ENCODE measurements at regions not wholly inside any gene's neighbourhood (a gene's known extent, or its start where the extent isn't known, plus 50 kb on each side); places are given as distances from the start of the nearest gene placed in this dataset.

DNA sequence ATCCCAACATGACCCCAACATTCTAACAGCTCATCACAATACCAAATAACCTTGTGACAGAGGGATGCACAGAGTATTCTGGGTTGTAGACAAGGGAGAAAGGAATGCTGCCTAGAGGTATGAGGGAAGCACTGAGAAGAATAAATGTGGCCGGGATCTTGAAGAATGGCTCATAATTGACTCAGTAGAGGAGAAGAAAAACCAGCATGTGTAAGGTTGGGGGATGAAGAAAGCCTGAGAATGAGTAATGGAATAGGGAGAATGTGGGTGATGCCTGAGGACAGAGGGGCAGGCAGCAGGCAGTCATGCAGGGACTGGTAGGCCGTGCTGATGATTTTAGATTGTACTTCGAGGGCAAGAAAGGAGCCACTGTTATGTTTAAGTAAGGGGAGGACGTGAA is 75.4 kb upstream of the ELMO1 start:
- Mint-ChIP-seq H3K4me3 (no peak overlapping the region), H3K27ac (no peak overlapping the region), H3K9me3 (peaks cover 0 to 3% (median 0%) of the 10 kb centered on the region in 7 donors), H3K36me3 (no peaks in the 10 kb centered on the region), H3K27me3 (peaks cover 44% of the 10 kb centered on the region), H3K4me1 (no peaks in the 10 kb centered on the region)
- no peak overlapping the region for H3K27ac ChIP-seq (ENCODE audit: insufficient read depth, low read length, poor library complexity, severe bottlenecking)
- H3K4me3 ChIP-seq (ENCODE audit: low read depth, low read length), result no peak overlapping the region
- DNase-seq (no peak), ATAC-seq (ENCODE audit: low read depth in 2 of 2) (no peak)
- no peaks in the 10 kb centered on the region for H3K9me3 ChIP-seq (ENCODE audit: control insufficient read depth in 2 of 2, low read length in 2 of 2)
- no peaks in the 10 kb centered on the region for H3K36me3 ChIP-seq (ENCODE audit: control insufficient read depth, insufficient read depth, low read length)
- no peaks in the 10 kb centered on the region for H3K4me1 ChIP-seq (ENCODE audit: control insufficient read depth, insufficient read depth, low read length, poor library complexity, severe bottlenecking)
- peaks cover 13% of the 10 kb centered on the region for H3K27me3 ChIP-seq (ENCODE audit: control insufficient read depth, insufficient read depth, low read length)

DNA sequence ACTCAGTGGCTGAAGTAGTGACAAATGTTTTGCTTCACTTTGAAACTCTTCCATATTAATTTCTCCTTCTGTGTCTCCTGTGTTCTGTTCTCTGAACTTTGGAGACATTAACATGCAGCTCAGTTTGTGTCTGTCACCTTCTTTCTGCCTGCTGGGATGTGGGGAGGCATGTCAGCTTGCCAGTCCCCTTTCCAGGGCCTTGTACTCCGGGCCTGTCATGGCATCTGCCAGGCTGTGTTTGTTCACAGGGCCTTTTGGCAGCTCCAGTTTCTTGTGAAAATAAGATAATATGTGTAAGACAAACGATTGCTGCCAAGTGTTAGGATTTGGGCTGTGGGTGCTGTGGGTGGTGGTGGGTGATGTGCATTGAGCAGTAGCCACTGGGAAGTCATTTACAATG is 76.1 kb upstream of the ELMO1 start:
- H3K4me3 Mint-ChIP-seq, result no peak overlapping the region
- H3K27ac Mint-ChIP-seq, result no peak overlapping the region

DNA sequence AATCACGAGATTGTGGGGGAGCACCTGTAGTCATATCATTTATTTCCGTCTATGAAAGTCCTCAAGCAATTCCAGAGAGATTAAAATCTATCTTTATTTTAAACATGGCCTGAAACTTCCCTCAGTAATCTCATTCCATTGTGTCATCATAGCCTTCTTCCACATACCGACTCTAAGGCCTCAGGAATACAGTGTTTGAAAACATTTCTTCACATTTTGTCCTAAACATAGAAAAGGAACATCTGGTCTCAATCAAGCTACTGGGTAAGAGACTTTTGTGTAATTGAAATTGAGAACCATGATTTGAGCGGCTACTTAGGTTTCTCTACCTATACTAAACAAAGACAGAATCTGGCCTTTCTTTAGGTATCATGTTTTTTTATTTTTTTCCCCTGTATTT is 78.0 kb upstream of the ELMO1 start:
- Histone ChIP-seq H3K4me3 (ENCODE audit: low read depth, low read length) (no peak overlapping the region), H3K27ac (ENCODE audit: insufficient read depth, low read length, poor library complexity, severe bottlenecking) (no peak overlapping the region), H3K27me3 (ENCODE audit: control insufficient read depth, insufficient read depth, low read length) (peaks cover 12% of the 10 kb centered on the region), H3K9me3 (ENCODE audit: control insufficient read depth in 2 of 2, low read length in 2 of 2) (no peaks in the 10 kb centered on the region), H3K4me1 (ENCODE audit: control insufficient read depth, insufficient read depth, low read length, poor library complexity, severe bottlenecking) (no peaks in the 10 kb centered on the region), H3K36me3 (ENCODE audit: control insufficient read depth, insufficient read depth, low read length) (no peaks in the 10 kb centered on the region)
- peaks cover 43% of the 10 kb centered on the region for H3K27me3 Mint-ChIP-seq
- H3K4me3 Mint-ChIP-seq, result no peak overlapping the region
- DNase-seq, result no peak
- no peaks in the 10 kb centered on the region for H3K4me1 Mint-ChIP-seq
- H3K36me3 Mint-ChIP-seq, result peaks cover 3% of the 10 kb centered on the region
- H3K9me3 Mint-ChIP-seq, result peaks cover 0 to 2% (median 0%) of the 10 kb centered on the region in 7 donors
- no peak overlapping the region for H3K27ac Mint-ChIP-seq
- ATAC-seq (ENCODE audit: low read depth in 2 of 2), result no peak

More for the DNA sequence above, 76.1 kb upstream of the ELMO1 start:
- Histone ChIP-seq H3K4me1 (ENCODE audit: control insufficient read depth, insufficient read depth, low read length, poor library complexity, severe bottlenecking) (no peaks in the 10 kb centered on the region), H3K27ac (ENCODE audit: insufficient read depth, low read length, poor library complexity, severe bottlenecking) (no peak overlapping the region), H3K27me3 (ENCODE audit: control insufficient read depth, insufficient read depth, low read length) (peaks cover 9% of the 10 kb centered on the region), H3K36me3 (ENCODE audit: control insufficient read depth, insufficient read depth, low read length) (no peaks in the 10 kb centered on the region), H3K9me3 (ENCODE audit: control insufficient read depth in 2 of 2, low read length in 2 of 2) (no peaks in the 10 kb centered on the region), H3K4me3 (ENCODE audit: low read depth, low read length) (no peak overlapping the region)
- DNase-seq (no peak), ATAC-seq (ENCODE audit: low read depth in 2 of 2) (no peak)
- H3K9me3 Mint-ChIP-seq, result peaks cover 0 to 2% (median 0%) of the 10 kb centered on the region in 7 donors
- H3K36me3 Mint-ChIP-seq, result no peaks in the 10 kb centered on the region
- H3K27me3 Mint-ChIP-seq, result peaks cover 46% of the 10 kb centered on the region
- no peaks in the 10 kb centered on the region for H3K4me1 Mint-ChIP-seq

DNA sequence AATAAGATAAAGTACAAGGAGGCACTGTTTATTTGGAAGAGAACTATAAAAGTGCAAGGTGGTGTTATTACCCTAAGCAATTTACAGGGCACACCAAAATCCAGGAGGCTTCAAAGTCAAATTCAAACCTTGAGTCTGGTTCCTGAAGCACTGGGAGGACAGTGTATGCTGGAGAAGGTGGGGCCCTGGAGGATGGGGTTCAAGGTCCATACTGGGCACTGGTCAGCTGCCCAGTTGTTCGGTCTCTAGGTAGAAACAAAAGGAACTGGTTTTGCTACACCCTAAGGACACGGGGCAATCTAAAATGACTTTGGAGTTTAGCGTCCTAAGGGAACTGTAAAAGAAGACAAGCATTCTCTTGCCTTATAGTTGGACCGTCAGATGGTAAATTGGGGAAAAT is 78.4 kb upstream of the ELMO1 start:
- ATAC-seq (ENCODE audit: low read depth in 2 of 2) (no peak), DNase-seq (no peak)
- Mint-ChIP-seq H3K27ac (no peak overlapping the region), H3K9me3 (peaks cover 0 to 2% (median 0%) of the 10 kb centered on the region in 7 donors), H3K4me1 (no peaks in the 10 kb centered on the region), H3K27me3 (peaks cover 44% of the 10 kb centered on the region), H3K4me3 (no peak overlapping the region), H3K36me3 (peaks cover 3% of the 10 kb centered on the region)
- H3K9me3 ChIP-seq (ENCODE audit: control insufficient read depth in 2 of 2, low read length in 2 of 2), result no peaks in the 10 kb centered on the region
- H3K4me3 ChIP-seq (ENCODE audit: low read depth, low read length), result no peak overlapping the region
- peaks cover 14% of the 10 kb centered on the region for H3K27me3 ChIP-seq (ENCODE audit: control insufficient read depth, insufficient read depth, low read length)
- no peak overlapping the region for H3K27ac ChIP-seq (ENCODE audit: insufficient read depth, low read length, poor library complexity, severe bottlenecking)
- H3K4me1 ChIP-seq (ENCODE audit: control insufficient read depth, insufficient read depth, low read length, poor library complexity, severe bottlenecking), result no peaks in the 10 kb centered on the region
- H3K36me3 ChIP-seq (ENCODE audit: control insufficient read depth, insufficient read depth, low read length), result no peaks in the 10 kb centered on the region

DNA sequence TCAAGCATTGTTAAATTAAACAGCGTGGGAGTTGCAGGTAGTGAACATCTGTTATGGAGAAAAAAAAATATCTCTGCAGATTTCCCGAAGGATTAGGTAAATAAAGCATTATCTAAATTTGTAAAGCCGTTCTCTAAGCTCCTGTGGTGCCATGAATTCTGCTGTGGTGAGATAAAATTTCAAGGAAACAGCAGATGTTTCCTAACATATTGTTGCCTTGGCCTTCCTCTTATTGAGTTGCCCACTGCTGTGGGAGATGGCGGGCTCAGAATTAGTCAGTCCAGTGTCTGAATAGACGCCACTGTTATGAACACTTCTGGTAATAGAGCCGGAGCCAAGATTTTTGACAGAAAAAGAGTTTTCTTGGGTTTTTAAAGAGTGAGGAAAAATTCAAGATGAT is 82.6 kb upstream of the ELMO1 start:
- Histone ChIP-seq H3K4me3 (ENCODE audit: low read depth, low read length) (no peak overlapping the region), H3K27me3 (ENCODE audit: control insufficient read depth, insufficient read depth, low read length) (peaks cover 9% of the 10 kb centered on the region), H3K36me3 (ENCODE audit: control insufficient read depth, insufficient read depth, low read length) (no peaks in the 10 kb centered on the region), H3K4me1 (ENCODE audit: control insufficient read depth, insufficient read depth, low read length, poor library complexity, severe bottlenecking) (no peaks in the 10 kb centered on the region), H3K27ac (ENCODE audit: insufficient read depth, low read length, poor library complexity, severe bottlenecking) (no peak overlapping the region), H3K9me3 (ENCODE audit: control insufficient read depth in 2 of 2, low read length in 2 of 2) (no peaks in the 10 kb centered on the region)
- ATAC-seq (ENCODE audit: low read depth in 2 of 2) (no peak), DNase-seq (no peak)
- H3K4me1 Mint-ChIP-seq, result no peaks in the 10 kb centered on the region
- no peak overlapping the region for H3K4me3 Mint-ChIP-seq
- H3K36me3 Mint-ChIP-seq, result peaks cover 3% of the 10 kb centered on the region
- H3K27me3 Mint-ChIP-seq, result peaks cover 25% of the 10 kb centered on the region
- peaks cover 0 to 1% (median 0%) of the 10 kb centered on the region in 7 donors for H3K9me3 Mint-ChIP-seq
- no peak overlapping the region for H3K27ac Mint-ChIP-seq

DNA sequence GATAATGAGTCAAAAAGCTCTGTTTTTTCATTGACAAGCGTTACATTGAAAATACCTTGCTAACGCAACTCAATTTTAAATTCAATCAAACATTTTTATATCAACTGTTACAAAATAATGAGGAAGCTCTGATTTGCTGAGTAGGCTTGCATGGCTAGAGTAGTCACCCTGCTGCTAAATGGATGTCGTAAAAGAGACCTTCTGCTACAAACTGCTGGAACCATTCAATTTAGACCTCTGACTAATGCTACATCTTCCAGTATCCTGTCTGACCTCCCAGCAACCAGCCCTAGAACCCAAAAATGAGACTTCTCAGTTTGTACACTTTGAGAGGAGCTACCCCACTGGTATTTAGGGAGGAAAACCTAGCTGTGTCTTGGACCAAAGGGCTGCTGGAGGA is 84.0 kb upstream of the ELMO1 start:
- Mint-ChIP-seq H3K9me3 (peaks cover 0 to 1% (median 0%) of the 10 kb centered on the region in 7 donors), H3K36me3 (peaks cover 3% of the 10 kb centered on the region), H3K27me3 (peaks cover 24% of the 10 kb centered on the region), H3K27ac (no peak overlapping the region), H3K4me3 (no peak overlapping the region), H3K4me1 (no peaks in the 10 kb centered on the region)
- no peaks in the 10 kb centered on the region for H3K9me3 ChIP-seq (ENCODE audit: control insufficient read depth in 2 of 2, low read length in 2 of 2)
- peaks cover 9% of the 10 kb centered on the region for H3K27me3 ChIP-seq (ENCODE audit: control insufficient read depth, insufficient read depth, low read length)
- DNase-seq (no peak), ATAC-seq (ENCODE audit: low read depth in 2 of 2) (no peak)
- H3K4me3 ChIP-seq (ENCODE audit: low read depth, low read length), result no peak overlapping the region
- H3K4me1 ChIP-seq (ENCODE audit: control insufficient read depth, insufficient read depth, low read length, poor library complexity, severe bottlenecking), result no peaks in the 10 kb centered on the region
- H3K36me3 ChIP-seq (ENCODE audit: control insufficient read depth, insufficient read depth, low read length), result no peaks in the 10 kb centered on the region
- no peak overlapping the region for H3K27ac ChIP-seq (ENCODE audit: insufficient read depth, low read length, poor library complexity, severe bottlenecking)

DNA sequence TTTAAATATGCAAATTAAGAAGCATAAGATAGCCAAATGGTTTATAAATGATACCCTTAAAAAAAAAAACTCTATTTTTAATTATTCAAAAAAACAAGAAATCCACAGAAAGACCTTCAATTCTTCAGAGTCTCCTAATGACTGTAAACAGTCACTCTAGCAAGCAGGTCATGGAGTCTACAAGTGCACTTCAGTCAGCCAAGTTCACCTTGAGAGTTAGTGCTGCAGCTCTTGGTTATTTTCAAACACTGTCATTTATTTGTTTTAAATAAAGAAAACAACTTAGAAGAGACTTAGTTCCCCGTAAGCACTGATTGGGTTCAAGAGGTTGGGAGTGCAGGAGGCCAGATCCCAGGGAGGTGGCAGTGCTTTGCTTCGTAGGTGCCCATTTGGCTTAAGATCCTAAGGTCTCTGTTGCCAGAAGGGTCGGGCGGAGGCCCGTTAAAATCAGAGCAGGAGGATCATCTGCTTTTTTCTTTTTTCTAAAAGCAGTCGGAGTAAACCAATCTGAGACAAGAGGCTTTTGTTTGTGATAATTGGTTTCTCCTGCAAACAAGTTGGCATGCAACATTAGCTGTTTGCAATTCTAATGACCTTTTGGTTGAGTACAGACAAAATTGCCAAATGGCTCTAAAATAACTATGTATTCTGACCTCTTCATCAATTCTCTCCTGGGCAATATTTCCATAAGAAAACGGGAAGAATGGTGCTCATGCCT is 86.4 kb upstream of the ELMO1 start:
- no peak overlapping the region for H3K4me3 ChIP-seq (ENCODE audit: low read depth, low read length)
- no peak overlapping the region for H3K27ac ChIP-seq (ENCODE audit: insufficient read depth, low read length, poor library complexity, severe bottlenecking)
- H3K36me3 ChIP-seq (ENCODE audit: control insufficient read depth, insufficient read depth, low read length), result no peaks in the 10 kb centered on the region
- H3K9me3 Mint-ChIP-seq, result peaks cover 0 to 1% (median 0%) of the 10 kb centered on the region in 7 donors
- H3K27me3 ChIP-seq (ENCODE audit: control insufficient read depth, insufficient read depth, low read length), result peaks cover 9% of the 10 kb centered on the region
- H3K9me3 ChIP-seq (ENCODE audit: control insufficient read depth in 2 of 2, low read length in 2 of 2), result no peaks in the 10 kb centered on the region
- H3K27me3 Mint-ChIP-seq, result peaks cover 20% of the 10 kb centered on the region
- no peaks in the 10 kb centered on the region for H3K4me1 ChIP-seq (ENCODE audit: control insufficient read depth, insufficient read depth, low read length, poor library complexity, severe bottlenecking)
- H3K27ac Mint-ChIP-seq, result no peak overlapping the region
- no peak for ATAC-seq (ENCODE audit: low read depth in 2 of 2)
- no peak overlapping the region for H3K4me3 Mint-ChIP-seq
- DNase-seq, result no peak
- no peaks in the 10 kb centered on the region for H3K4me1 Mint-ChIP-seq
- H3K36me3 Mint-ChIP-seq, result peaks cover 3% of the 10 kb centered on the region

DNA sequence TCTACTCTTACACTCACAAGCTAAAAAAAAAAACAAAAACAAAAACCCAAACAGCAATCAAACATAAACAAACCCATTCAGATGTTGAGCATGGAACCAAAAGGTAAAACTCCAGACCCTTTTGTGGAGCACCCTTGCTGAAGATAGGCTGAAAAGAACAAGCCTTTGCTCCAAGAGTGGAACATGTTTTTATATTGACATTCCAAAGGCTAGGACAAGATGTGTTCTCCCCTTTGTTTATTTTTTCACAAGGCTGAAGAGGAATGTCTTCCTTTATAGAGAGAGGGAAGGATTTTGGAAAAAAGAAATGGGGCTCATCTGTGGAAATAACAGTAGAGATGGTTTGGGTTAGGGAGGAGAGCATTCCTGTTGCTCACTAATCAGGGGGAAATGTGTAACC is 87.2 kb upstream of the ELMO1 start:
- Histone ChIP-seq H3K36me3 (ENCODE audit: control insufficient read depth, insufficient read depth, low read length) (no peaks in the 10 kb centered on the region), H3K4me1 (ENCODE audit: control insufficient read depth, insufficient read depth, low read length, poor library complexity, severe bottlenecking) (no peaks in the 10 kb centered on the region), H3K27me3 (ENCODE audit: control insufficient read depth, insufficient read depth, low read length) (peaks cover 5% of the 10 kb centered on the region), H3K9me3 (ENCODE audit: control insufficient read depth in 2 of 2, low read length in 2 of 2) (no peaks in the 10 kb centered on the region), H3K27ac (ENCODE audit: insufficient read depth, low read length, poor library complexity, severe bottlenecking) (no peak overlapping the region), H3K4me3 (ENCODE audit: low read depth, low read length) (no peak overlapping the region)
- no peaks in the 10 kb centered on the region for H3K4me1 Mint-ChIP-seq
- peaks cover 0 to 1% (median 0%) of the 10 kb centered on the region in 7 donors for H3K9me3 Mint-ChIP-seq
- ATAC-seq (ENCODE audit: low read depth in 2 of 2), result no peak
- peaks cover 20% of the 10 kb centered on the region for H3K27me3 Mint-ChIP-seq
- H3K36me3 Mint-ChIP-seq, result peaks cover 3% of the 10 kb centered on the region
- no peak overlapping the region for H3K4me3 Mint-ChIP-seq
- H3K27ac Mint-ChIP-seq, result no peak overlapping the region
- DNase-seq, result no peak
